Inflammatory macrophage treated with lipopolysaccharide for 1 hour (primary cell): ENCODE measurements at regions not wholly inside any gene's neighbourhood (a gene's known extent, or its start where the extent isn't known, plus 50 kb on each side); places are given as distances from the start of the nearest gene placed in this dataset.
"Not testable (repeated sequence)": the region's sequence is repeated elsewhere in the genome, so short reads cannot be mapped to it uniquely, and the experiment has no call there.

Experiments
- DNase-seq, 2 donors: peaks; one replicate each; pipeline ENCODE4 v3.0.0-alpha.2; 2020 to 2022

GRCh38 chr2:149894226-149894625 lies 306.7 kb upstream of the MMADHC start:
- DNase-seq = no peak

GRCh38 chr2:149892563-149892962 lies 305.0 kb upstream of the MMADHC start:
- no peak for DNase-seq

DNA sequence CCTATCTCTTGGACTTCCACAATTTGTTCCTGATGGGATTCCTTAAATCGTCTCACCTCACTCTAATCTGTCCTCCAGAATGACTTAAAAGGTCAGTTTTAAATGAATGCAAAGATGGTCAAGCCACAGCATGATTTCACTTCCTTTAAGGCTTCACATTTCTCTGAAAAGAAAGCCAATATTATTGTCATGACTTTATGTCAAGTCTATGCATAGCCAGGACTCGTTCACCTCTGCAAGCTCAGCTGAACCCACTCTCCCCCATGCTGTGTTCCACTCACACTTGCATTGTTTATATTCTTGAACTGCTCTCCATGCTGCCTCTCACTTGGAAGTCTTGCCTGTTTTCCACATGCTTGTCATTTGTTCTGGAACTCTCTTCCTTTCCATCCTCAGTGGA lies 298.4 kb upstream of the MMADHC start:
- no peak for DNase-seq

- no peak for DNase-seq
These were observed 297.9 kb upstream of the MMADHC start for GRCh38 chr2:149885468-149885867.

DNA sequence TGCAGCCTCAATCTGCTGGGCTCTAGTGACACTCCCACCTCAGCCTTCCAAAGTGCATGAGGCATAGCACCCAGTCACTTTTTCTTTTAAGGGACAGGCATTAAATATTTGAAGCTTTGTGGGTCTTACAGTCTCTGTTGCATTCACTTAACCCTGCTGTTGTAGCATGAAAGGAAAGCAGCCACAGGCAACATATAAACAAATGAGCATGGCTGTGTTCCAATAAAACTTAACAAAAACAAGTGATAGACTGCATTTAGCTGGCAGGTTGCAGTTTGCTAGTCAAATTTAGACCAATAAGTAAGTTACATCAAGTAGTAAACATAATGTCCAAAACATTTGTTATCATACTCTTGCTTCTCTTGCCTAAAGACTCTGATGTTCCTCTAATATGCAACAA lies 297.3 kb upstream of the MMADHC start:
- DNase-seq = no peak

DNA sequence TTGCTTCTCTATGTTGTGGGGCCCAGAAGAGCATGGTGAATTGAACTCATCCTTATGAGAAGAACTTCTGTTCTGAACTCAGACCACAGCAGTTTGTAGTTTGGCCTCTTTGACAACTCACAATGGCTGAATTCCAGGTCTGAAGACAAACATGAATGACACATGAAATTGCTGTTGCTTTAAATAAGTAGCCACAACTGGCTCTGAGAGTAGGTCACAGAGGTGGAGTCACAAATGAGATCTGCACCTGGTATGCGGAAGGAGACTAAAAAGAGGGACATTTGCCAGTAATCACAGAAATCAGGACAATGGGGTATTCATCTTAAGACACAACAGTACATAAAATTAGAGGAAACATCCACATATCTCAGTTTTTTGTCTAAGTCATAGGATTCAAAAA lies 290.3 kb upstream of the MMADHC start:
- no peak for DNase-seq

GRCh38 chr2:149877074-149877473 lies 289.5 kb upstream of the MMADHC start:
- no peak for DNase-seq

- no peak for DNase-seq
These were observed 286.4 kb upstream of the MMADHC start for GRCh38 chr2:149873936-149874335.

DNA sequence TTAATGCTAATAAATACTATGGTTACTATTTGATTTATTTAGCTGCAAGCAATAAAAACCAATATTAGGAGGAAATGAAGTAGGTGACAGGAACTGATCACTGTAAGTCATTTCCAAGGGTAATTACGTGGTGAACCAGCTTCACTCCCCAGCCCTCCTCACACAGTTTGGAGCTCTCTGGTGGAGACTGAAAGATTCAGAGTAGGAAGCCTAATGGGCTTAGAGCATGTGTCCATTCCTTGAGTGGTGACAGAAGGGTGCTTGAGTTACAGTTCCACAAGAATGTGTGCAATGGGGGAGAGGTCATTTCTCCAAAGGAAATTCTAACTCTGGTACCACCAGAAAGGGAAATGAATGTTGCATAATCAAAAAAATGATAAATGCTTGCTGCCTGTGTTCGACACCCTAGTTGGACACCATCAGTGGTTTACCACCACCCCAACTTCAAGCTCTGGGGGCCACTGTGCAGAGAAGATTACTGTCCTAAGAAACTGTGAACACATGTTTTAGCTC lies 285.1 kb upstream of the MMADHC start:
- DNase-seq = no peak

DNA sequence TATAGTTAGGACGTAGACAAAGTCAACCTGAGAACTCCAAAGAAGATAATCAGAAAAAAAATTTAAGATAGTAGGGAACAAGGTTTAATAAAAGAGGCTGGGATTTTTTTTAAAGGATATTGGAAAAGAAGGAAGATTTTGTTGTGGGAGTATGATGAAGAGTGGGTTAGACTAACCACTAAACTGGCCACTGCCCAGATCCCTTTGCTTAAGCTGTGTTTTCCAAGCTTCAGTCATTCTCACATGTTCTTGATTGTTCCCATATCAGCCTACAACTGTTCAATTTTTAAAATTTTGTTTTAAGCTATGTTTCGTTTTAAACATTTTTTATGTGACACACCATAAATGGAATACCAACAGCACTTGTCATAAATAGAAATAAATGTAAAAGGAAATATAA lies 284.5 kb upstream of the MMADHC start:
- DNase-seq = no peak

GRCh38 chr2:149871091-149871885 lies 283.7 kb upstream of the MMADHC start:
- no peak for DNase-seq

DNA sequence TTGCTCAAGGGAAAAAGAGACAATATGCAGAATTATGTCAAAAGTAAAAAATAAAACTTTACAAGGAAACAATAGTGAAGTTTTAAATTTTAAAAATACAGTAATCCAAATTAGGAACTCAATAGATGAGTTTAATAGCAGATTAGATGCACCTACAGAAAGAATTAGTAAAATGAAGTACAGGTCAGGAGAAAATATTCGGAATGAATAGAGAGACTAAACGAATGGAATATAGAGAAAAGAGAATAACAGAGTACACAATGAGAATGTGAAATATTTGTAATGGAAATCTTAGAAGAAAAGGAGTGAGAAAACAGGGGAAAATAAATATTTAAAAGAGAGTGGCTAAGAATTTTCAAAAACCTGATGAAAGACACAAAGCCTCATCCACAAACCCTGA lies 275.7 kb upstream of the MMADHC start:
- no peak for DNase-seq

DNA sequence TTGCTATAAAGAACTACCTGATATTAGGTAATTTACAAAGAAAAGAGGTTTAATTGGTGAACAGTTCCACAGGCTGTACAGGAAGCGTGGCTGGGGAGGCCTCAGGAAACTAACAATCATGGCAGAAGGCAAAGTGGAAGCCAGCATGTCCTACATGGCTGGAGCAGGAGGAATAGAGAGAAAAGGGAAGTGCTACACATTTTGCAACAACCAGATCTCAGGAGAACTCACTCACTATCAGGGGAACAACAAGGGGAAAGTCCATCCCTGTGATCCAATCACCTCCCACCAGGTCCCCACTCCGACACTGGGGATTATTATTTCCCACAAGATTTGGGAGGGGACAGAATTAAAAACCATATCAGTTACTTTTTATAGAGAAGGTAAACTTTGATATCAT lies 273.5 kb upstream of the MMADHC start:
- DNase-seq = no peak

- DNase-seq = no peak
These were observed 272.8 kb upstream of the MMADHC start for GRCh38 chr2:149860276-149860921.

DNA sequence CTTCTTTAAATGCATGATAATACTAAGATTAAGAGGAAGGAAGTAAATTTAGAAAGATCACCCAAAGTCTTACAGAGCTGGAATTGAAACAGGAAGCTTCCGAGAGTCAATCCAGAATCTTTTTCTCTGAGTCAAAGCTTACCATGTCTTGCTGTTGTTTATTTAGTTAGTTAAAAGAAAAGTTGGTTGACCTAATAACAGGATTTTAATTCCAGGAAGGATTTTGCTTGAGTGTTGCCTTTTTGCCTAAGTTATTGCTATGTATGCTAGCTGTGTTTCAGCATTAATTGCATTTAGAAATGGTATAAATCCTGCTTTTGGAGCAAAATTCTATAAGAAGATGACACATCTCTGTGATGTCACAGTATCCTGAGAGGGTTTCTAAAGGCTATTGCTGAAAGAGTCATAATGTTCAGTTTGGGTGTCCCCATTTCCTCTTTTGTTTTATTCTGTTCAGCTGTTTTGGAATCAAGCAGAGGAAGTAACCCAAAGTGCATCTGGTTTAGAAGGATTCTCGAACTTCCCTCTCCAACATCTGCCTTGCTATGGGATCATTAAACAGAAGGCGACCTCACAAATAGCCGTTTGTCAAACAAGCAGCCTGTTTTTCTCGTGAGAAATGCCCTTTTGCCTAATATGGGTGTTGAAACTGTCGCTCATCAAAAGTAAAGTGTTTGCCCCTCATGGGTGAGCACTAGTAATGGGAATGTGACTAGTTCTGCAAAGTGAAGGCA lies 271.5 kb upstream of the MMADHC start:
- DNase-seq = peak; percentile 31 to 52

- DNase-seq = no peak
These were observed 270.6 kb upstream of the MMADHC start for GRCh38 chr2:149858216-149858615.

DNA sequence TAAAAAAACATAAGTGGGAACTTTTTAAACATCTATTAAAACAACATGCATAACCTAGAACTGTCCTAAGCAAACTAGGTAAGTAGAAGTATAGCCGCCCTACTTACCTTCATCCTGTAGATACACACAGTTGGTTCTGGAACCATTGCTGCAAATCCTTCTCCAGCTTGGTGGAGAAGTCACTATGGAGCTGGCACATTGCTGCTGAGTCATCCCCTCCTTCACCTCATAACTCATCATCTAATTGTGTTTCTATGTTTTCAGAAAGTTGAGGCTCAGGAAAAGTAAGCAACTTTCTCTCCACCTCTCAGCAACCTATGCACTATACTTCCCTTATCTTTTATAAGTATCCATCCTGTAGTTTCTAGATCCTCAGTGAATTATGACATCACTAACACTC lies 269.8 kb upstream of the MMADHC start:
- no peak for DNase-seq

- not testable (repeated sequence) for DNase-seq
These were observed 268.3 kb upstream of the MMADHC start for GRCh38 chr2:149855859-149856258.

DNA sequence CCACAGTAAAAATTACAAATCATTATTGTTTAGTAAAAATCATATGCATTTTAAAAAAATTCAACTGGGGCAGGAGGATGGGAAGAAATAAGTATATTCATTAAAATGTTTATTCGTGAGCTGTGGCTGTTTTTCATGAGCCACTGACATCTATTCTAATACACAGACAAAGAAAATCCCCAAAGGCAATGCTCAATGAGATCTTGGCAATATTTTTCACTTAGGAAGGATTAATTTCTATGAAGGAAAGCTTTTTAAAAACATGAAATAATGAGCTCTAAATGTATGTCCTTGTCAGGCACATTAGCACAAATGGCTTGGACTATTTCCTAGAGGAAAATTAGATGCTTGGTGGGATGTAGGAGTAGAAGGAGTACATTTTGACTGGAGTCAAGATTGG lies 262.0 kb upstream of the MMADHC start:
- no peak for DNase-seq

GRCh38 chr2:149849136-149849535 lies 261.6 kb upstream of the MMADHC start:
- DNase-seq = peak; percentile 11 to 16

DNA sequence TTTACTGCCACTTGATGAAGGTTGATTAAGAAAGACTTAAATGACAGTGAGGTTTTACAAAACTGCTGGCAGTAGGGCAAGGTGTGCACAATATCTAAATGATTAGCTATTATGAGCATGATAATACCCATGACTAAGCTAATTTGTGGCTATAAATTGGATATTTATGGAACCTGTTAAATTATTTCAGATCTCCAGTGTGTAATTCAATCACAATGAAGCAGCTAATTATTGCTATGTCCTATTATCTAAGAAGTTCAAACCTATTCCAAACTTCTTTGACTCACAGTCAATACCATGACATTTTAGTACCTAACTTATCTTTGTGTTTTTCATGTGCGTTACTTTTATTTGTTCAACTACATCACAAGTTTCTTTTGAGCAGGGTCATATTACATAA lies 253.8 kb upstream of the MMADHC start:
- no peak for DNase-seq

GRCh38 chr2:149832324-149832723 lies 244.7 kb upstream of the MMADHC start:
- DNase-seq = no peak

- DNase-seq = no peak
These were observed 241.1 kb upstream of the MMADHC start for GRCh38 chr2:149828520-149829210.
